HepG2 (cell line): ENCODE measurements at regions not wholly inside any gene's neighbourhood (a gene's known extent, or its start where the extent isn't known, plus 50 kb on each side); places are given as distances from the start of the nearest gene placed in this dataset.
A peak's percentile ranks its signal among the peaks of the same experiment; 100 is the strongest.

Experiments
- BRD4 ChIP-seq: sonication (generic); formaldehyde crosslinking; IDR thresholded peaks from 2 replicates; pipeline ENCODE4 v1.4.0; 2020; ENCODE audit warnings: missing genetic modification reagents
- FOSL2 ChIP-seq: sonication (generic); formaldehyde crosslinking; IDR thresholded peaks from 2 replicates; pipeline ENCODE4 v1.4.0; 2020; ENCODE audit warnings: missing genetic modification reagents
- GFI1 ChIP-seq: sonication (generic); formaldehyde crosslinking; IDR thresholded peaks from 2 replicates; pipeline ENCODE4 v1.5.0; 2020; ENCODE audit warnings: missing genetic modification reagents, mild to moderate bottlenecking, borderline replicate concordance
- HNRNPL ChIP-seq: fragments of 200-400 bp; formaldehyde crosslinking; IDR thresholded peaks from 2 replicates; pipeline ENCODE4 v1.6.1; 2017; ENCODE audit warnings: mild to moderate bottlenecking, low read depth, low read length
- MAFF ChIP-seq: IDR thresholded peaks from 2 replicates; pipeline ENCODE4 v1.6.1; 2011; ENCODE audit warnings: low read depth, low read length, improper control_type of control experiment
- MTA3 ChIP-seq: sonication (generic); formaldehyde crosslinking; IDR thresholded peaks from 2 replicates; pipeline ENCODE4 v1.4.0; 2020; ENCODE audit warnings: missing genetic modification reagents
- NFRKB ChIP-seq: fragments of 450-650 bp; IDR thresholded peaks from 2 replicates; pipeline ENCODE4 v1.6.1; 2017
- RELA ChIP-seq: sonication (generic); formaldehyde crosslinking; IDR thresholded peaks from 2 replicates; pipeline ENCODE4 v1.4.0; 2020; ENCODE audit warnings: missing genetic modification reagents
- SNRNP70 ChIP-seq: fragments of 200-400 bp; formaldehyde crosslinking; IDR thresholded peaks from 2 replicates; pipeline ENCODE4 v1.6.1; 2017; ENCODE audit warnings: mild to moderate bottlenecking, low read depth, low read length, moderate library complexity
- SUZ12 ChIP-seq: fragments of 150-350 bp; IDR thresholded peaks from 2 replicates; pipeline ENCODE4 v1.6.1; 2014; ENCODE audit warnings: low read depth, low read length
- THYN1 ChIP-seq: sonication (generic); formaldehyde crosslinking; IDR thresholded peaks from 2 replicates; pipeline ENCODE4 v1.8.1; 2023; ENCODE audit warnings: low read depth, mild to moderate bottlenecking, moderate library complexity, missing genetic modification reagents, borderline replicate concordance
- ZBTB21 ChIP-seq: sonication (generic); formaldehyde crosslinking; IDR thresholded peaks from 2 replicates; pipeline ENCODE4 v1.4.0; 2020; ENCODE audit warnings: missing genetic modification reagents
- ZBTB7A ChIP-seq: sonication (generic); formaldehyde crosslinking; IDR thresholded peaks from 2 replicates; pipeline ENCODE4 v1.8.0; 2022; ENCODE audit warnings: mild to moderate bottlenecking, missing genetic modification reagents
- ZFY ChIP-seq: sonication (generic); formaldehyde crosslinking; IDR thresholded peaks from 2 replicates; pipeline ENCODE4 v1.4.0; 2020; ENCODE audit warnings: missing genetic modification reagents
- ZNF329 ChIP-seq: sonication (generic); formaldehyde crosslinking; IDR thresholded peaks from 2 replicates; pipeline ENCODE4 v1.9.0; 2021; ENCODE audit warnings: low read depth, mild to moderate bottlenecking, missing genetic modification reagents
- ZNF343 ChIP-seq: sonication (generic); formaldehyde crosslinking; IDR thresholded peaks from 2 replicates; pipeline ENCODE4 v1.4.0; 2020; ENCODE audit warnings: mild to moderate bottlenecking, missing genetic modification reagents
- ZNF460 ChIP-seq: sonication (generic); formaldehyde crosslinking; IDR thresholded peaks from 2 replicates; pipeline ENCODE4 v1.5.1; 2020; ENCODE audit warnings: missing genetic modification reagents, mild to moderate bottlenecking, borderline replicate concordance
- ZNF563 ChIP-seq: sonication (generic); formaldehyde crosslinking; IDR thresholded peaks from 2 replicates; pipeline ENCODE4 v1.8.0; 2022; ENCODE audit warnings: mild to moderate bottlenecking, moderate library complexity, missing genetic modification reagents
- ZNF619 ChIP-seq: sonication (generic); formaldehyde crosslinking; IDR thresholded peaks from 2 replicates; pipeline ENCODE4 v1.4.0; 2020; ENCODE audit warnings: mild to moderate bottlenecking, missing genetic modification reagents
- ZNF670 ChIP-seq: sonication (generic); formaldehyde crosslinking; IDR thresholded peaks from 2 replicates; pipeline ENCODE4 v1.8.0; 2022; ENCODE audit warnings: mild to moderate bottlenecking, missing genetic modification reagents, borderline replicate concordance
- ZNF761 ChIP-seq: sonication (generic); formaldehyde crosslinking; conservative IDR thresholded peaks from 2 replicates; pipeline ENCODE4 v1.4.0; 2020; ENCODE audit warnings: mild to moderate bottlenecking, missing genetic modification reagents
- TF ChIP-seq, protein P1 (sequence below): IDR thresholded peaks from 2 replicates; pipeline ENCODE4 v1.6.1; 2016; ENCODE audit warnings: missing compliant biosample characterization, missing genetic modification reagents, borderline replicate concordance
- TF ChIP-seq, protein P2 (sequence below): sonication (generic); formaldehyde crosslinking; IDR thresholded peaks from 2 replicates; pipeline ENCODE4 v1.4.0; 2020; ENCODE audit warnings: missing genetic modification reagents, borderline replicate concordance
- TF ChIP-seq, protein P3 (sequence below): sonication (generic); formaldehyde crosslinking; IDR thresholded peaks from 2 replicates; pipeline ENCODE4 v1.4.0; 2020; ENCODE audit warnings: mild to moderate bottlenecking, low read depth, missing genetic modification reagents
- TF ChIP-seq, protein P4 (sequence below): IDR thresholded peaks from 2 replicates; pipeline ENCODE4 v1.6.1; 2016; ENCODE audit warnings: missing compliant biosample characterization, missing genetic modification reagents, borderline replicate concordance

DNA sequence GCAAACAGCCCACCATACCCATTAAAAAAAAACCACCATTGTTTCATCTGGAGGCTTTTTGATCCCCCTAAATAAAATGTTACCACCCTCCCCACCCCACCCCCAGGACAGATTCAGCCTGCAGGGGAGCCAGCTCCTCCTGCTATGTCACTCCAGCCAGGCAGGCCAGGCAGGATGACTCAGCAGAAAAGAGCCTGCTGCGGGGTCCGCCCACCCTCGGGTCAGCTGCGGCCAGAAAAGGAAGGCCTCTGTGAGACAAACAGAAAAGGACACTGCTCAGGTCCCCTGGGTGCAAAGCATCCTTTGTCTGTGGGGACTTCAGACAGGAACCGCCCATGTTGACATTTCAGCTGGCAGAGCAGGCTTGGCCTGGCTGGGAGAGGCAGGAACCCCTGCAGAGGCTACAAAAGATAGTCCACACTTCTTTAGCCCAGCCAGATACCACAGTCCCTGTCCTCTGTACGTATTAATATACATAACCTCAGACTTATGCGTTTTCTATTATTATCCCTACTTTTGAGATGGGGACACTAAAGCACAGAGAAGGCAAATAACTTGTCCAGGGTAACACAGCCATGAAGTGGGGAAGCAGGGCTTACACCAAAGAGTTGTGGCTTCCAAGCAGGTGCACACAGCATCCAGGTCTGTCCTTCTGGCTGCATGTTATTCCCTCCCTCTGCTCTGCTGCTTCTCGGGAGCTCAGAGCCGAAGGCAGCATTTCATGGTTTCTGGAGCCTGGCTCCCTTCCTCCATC lies 147.7 kb downstream of the CPEB2 start (continued):
- TF ChIP-seq, protein P1, sequence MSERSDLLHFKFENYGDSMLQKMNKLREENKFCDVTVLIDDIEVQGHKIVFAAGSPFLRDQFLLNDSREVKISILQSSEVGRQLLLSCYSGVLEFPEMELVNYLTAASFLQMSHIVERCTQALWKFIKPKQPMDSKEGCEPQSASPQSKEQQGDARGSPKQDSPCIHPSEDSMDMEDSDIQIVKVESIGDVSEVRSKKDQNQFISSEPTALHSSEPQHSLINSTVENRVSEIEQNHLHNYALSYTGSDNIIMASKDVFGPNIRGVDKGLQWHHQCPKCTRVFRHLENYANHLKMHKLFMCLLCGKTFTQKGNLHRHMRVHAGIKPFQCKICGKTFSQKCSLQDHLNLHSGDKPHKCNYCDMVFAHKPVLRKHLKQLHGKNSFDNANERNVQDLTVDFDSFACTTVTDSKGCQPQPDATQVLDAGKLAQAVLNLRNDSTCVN (CRISPR knock-in tag), result no peak
- TF ChIP-seq, protein P2, sequence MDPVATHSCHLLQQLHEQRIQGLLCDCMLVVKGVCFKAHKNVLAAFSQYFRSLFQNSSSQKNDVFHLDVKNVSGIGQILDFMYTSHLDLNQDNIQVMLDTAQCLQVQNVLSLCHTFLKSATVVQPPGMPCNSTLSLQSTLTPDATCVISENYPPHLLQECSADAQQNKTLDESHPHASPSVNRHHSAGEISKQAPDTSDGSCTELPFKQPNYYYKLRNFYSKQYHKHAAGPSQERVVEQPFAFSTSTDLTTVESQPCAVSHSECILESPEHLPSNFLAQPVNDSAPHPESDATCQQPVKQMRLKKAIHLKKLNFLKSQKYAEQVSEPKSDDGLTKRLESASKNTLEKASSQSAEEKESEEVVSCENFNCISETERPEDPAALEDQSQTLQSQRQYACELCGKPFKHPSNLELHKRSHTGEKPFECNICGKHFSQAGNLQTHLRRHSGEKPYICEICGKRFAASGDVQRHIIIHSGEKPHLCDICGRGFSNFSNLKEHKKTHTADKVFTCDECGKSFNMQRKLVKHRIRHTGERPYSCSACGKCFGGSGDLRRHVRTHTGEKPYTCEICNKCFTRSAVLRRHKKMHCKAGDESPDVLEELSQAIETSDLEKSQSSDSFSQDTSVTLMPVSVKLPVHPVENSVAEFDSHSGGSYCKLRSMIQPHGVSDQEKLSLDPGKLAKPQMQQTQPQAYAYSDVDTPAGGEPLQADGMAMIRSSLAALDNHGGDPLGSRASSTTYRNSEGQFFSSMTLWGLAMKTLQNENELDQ (CRISPR knock-in tag), result no peak
- TF ChIP-seq, protein P3, sequence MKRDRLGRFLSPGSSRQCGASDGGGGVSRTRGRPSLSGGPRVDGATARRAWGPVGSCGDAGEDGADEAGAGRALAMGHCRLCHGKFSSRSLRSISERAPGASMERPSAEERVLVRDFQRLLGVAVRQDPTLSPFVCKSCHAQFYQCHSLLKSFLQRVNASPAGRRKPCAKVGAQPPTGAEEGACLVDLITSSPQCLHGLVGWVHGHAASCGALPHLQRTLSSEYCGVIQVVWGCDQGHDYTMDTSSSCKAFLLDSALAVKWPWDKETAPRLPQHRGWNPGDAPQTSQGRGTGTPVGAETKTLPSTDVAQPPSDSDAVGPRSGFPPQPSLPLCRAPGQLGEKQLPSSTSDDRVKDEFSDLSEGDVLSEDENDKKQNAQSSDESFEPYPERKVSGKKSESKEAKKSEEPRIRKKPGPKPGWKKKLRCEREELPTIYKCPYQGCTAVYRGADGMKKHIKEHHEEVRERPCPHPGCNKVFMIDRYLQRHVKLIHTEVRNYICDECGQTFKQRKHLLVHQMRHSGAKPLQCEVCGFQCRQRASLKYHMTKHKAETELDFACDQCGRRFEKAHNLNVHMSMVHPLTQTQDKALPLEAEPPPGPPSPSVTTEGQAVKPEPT, result no peak
- TF ChIP-seq ZFY, result peak; percentile 61; the same call in 1 of the 2 replicates
- peak; percentile 89 for TF ChIP-seq HNRNPL
- TF ChIP-seq RELA (CRISPR knock-in tag), result no peak
- no peak for TF ChIP-seq SUZ12
- no peak for TF ChIP-seq ZNF329 (CRISPR knock-in tag)
- TF ChIP-seq ZNF343, result no peak
- no peak for TF ChIP-seq BRD4 (CRISPR knock-in tag)
- TF ChIP-seq MAFF, result peak; percentile 99
- TF ChIP-seq ZNF761 (CRISPR knock-in tag), result no peak; the same call in 1 of the 2 replicates
- TF ChIP-seq FOSL2 (CRISPR knock-in tag), result peak; percentile 60
- TF ChIP-seq ZNF460 (CRISPR knock-in tag), result no peak
- TF ChIP-seq MTA3 (CRISPR knock-in tag), result no peak
- no peak for TF ChIP-seq THYN1 (CRISPR knock-in tag)
- no peak for TF ChIP-seq ZNF670 (CRISPR knock-in tag)
- TF ChIP-seq SNRNP70, result no peak
- no peak for TF ChIP-seq ZNF619 (CRISPR knock-in tag)
- no peak for TF ChIP-seq NFRKB
- TF ChIP-seq, protein P4, sequence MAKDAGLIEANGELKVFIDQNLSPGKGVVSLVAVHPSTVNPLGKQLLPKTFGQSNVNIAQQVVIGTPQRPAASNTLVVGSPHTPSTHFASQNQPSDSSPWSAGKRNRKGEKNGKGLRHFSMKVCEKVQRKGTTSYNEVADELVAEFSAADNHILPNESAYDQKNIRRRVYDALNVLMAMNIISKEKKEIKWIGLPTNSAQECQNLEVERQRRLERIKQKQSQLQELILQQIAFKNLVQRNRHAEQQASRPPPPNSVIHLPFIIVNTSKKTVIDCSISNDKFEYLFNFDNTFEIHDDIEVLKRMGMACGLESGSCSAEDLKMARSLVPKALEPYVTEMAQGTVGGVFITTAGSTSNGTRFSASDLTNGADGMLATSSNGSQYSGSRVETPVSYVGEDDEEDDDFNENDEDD (CRISPR knock-in tag), result no peak
- no peak for TF ChIP-seq ZBTB21 (CRISPR knock-in tag)
- 0 out of 2 replicates have a peak, but pooled peaks have one; percentile 26 for TF ChIP-seq ZNF563 (CRISPR knock-in tag)
- no peak for TF ChIP-seq ZBTB7A
- TF ChIP-seq GFI1, result peak; percentile 45; the same call in 1 of the 2 replicates
